HG02759 (cell line): ENCODE measurements at regions not wholly inside any gene's neighbourhood (a gene's known extent, or its start where the extent isn't known, plus 50 kb on each side); places are given as distances from the start of the nearest gene placed in this dataset.
"Not testable (repeated sequence)": the region's sequence is repeated elsewhere in the genome, so short reads cannot be mapped to it uniquely, and the experiment has no call there.

Experiments used
- ATAC-seq: cut with Tn5 transposase; IDR thresholded peaks from one replicate; pipeline ENCODE4 v1.9.1; 2021; ENCODE audit warnings: mild to moderate bottlenecking, moderate library complexity; ENCODE audit not compliant: unreplicated experiment

- not testable (repeated sequence) for ATAC-seq
These were observed 131.8 kb downstream of the KDR start for GRCh38 chr4:54993473-54994026.

GRCh38 chr4:54992266-54992665, 133.1 kb downstream of the KDR start:
- no peak for ATAC-seq

GRCh38 chr4:54988655-54989054, 136.7 kb downstream of the KDR start:
- ATAC-seq, result no peak

DNA sequence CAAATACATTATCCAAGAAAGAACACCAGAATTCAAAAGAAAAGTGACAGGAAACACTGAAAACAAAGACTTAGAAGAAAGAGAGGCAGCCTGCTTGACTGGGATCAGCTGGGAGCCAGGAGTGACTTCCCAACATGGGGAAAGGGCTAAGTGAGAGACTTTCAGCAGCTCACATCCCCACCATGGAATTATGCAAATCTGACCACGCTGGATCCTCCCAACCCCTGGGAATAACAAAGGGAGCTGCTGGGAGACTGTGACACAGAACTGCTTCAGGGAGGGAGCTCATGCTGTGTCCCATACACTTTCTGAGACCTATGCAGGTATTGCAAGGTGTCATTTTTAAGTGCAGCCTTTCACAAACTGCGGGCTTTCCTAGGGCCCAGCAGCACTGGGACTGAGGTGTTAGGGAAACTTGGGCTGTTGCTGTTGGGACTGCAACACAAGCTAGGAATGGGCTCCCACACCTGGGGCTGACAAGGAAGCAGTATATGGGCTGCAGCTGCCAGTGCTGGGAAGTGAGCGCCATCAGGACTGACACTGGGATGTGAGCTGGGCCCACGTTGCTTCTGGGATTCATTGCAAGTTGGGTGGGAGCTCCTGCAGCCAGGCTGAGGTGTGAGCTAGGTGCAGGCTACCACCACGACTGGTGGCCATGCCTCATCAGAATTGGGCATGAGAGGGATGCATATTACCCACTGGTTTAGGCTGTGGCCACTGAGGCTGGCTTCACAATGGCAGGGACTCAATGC, 139.1 kb downstream of the KDR start:
- no peak for ATAC-seq

- ATAC-seq, result no peak
These were observed 148.7 kb downstream of the KDR start for GRCh38 chr4:54976682-54977081.

GRCh38 chr4:54976031-54976430, 149.4 kb downstream of the KDR start:
- ATAC-seq, result no peak

DNA sequence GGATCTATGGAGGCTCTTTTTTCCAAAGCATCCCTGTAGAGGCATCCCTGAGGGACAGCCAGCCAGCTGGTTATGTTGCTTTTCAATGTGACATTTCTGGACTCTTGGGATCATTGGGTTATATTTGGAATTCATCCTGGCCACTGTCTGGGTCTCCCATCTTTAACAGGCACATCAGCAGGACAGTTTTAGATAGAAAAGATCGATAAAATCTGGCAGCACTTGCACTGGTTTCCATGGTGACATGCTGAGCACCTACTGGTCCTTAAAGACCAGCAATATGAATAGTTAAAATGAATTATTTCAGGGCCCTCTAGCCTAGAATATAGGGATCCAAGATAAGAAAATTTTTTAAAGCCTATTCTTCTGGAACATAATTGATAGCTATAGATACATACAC, 151.6 kb downstream of the KDR start:
- no peak for ATAC-seq

DNA sequence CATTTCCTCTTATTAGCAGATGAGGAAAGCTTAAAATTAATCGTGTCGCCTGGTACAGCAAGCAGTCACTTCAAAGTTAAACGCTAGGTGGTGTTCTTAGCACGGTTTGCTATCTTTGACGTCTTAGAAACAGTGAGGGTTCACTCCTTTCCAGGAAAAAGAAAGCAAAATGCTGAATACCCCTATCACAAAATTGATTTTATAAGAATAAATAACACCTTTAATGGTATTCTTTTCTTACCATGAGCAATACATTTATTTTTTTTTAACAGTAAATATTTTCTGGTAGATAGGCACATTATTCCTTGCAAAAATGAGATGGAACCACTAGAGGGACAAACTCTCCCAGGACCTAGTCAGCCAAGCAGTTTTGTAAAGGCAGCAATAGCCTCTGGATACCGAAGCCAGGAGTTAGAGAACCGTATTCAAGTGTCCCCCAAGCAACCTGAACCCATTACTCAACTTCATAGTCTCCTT, 153.9 kb downstream of the KDR start:
- ATAC-seq, result peak; percentile 82

DNA sequence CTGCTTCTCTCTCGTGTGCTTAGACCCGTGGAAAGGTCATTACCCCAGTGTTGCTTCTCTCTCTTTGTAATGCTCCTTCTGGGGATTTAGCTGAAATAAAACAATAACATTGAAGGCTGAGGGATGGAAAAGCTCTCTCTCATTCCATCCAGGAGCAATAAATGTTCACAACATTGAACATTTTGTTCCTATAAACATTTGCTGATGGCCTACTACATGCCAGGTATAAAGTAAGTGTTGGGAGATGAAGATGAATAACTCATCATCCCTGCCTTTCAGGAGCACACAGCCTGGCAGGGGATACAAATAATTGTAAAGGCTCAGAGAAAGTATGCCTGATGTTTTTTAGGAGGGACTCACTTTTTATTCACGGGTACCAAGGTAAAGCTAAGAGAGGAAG, 158.1 kb downstream of the KDR start:
- no peak for ATAC-seq

DNA sequence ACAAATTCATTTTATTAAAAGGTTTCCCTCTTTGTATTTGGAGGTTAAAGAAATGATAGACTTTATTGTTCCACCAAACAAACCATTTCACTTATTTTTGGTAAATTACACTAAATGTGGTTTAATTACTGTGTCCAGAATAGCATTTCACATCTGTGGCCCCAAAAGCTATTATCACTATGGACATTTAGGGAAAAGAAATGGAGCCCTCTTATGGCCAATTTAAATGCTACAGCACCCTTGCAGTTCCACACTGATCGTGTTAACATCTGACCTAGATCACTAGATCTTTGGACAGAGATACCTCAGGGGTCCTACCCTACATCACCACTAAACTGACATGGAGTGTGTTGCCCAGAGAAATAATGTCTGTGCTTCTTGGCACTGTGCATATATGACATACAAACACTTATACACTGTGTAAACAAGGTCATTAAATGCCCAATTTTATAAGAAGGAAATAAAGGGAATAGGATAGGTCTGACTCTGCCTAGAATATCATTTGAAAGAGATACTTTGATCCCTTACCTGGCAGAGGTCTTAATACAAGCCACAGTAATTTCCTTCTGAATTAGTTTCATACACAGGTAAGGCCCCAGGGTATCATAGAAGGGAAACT, 163.9 kb downstream of the KDR start:
- ATAC-seq, result peak; percentile 50

DNA sequence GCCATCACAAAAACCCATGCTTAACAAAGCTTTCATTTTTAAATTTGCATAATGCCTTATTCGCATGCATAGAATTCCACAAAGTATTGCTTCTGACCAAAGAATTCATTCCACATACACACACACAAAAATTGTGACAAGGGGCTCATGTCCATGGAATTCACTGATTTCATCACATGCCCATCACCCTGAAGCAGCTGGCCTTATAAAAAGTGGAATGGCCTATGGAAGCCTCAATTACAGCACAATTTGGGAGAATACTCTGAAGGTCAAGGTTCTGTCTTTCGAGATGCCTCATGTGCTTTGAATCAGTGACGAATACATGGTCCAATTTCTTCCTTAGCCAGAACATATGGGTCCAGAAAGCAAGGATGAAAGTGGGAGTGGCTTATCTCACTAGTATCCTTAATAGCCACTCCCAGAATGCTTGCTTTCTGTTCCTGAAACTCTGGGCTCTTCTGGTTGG, 165.7 kb downstream of the KDR start:
- ATAC-seq, result no peak

- ATAC-seq, result no peak
These were observed 166.3 kb downstream of the KDR start for GRCh38 chr4:54959131-54959530.

- ATAC-seq, result no peak
These were observed 167.2 kb downstream of the KDR start for GRCh38 chr4:54958236-54958635.

DNA sequence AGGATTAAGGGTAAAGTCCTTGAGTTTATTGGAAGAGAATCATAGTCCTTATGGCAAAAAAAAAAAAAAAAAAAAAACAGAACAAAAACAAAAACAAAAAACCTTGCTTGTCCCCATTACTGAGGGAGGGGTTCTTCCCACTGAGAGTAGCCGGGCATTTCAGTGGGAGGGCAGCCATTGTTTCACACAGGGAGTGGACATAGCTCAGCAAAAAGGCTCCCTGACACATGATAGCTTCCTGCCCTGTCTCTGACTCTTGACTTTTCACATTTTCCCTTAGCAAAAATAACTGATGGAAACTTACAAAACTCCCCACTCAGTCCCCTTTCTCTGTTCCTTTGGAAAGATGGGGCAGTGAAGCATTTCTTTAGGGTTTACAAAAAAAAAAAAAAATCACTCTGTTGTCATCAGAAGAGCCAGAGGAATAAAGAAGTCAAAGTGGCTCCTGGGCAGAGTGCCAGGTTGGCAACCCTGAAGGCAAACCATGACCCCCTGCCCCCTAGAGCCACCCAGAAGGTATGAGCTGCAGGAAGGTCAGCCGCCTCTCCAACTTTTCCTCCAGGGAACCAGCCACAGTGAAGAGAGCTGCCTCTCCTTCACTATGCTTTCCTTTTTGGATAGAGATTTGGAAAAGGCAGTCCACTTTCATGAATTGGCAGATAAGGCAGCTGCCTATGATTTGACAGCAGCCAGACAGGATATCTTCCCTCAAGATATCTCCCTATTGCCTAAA, 170.6 kb downstream of the KDR start:
- ATAC-seq, result no peak

- no peak for ATAC-seq
These were observed 178.7 kb downstream of the KDR start for GRCh38 chr4:54946741-54947140.

- no peak for ATAC-seq
These were observed 179.6 kb downstream of the KDR start for GRCh38 chr4:54945838-54946237.

- no peak for ATAC-seq
These were observed 182.7 kb downstream of the KDR start for GRCh38 chr4:54942721-54943120.

DNA sequence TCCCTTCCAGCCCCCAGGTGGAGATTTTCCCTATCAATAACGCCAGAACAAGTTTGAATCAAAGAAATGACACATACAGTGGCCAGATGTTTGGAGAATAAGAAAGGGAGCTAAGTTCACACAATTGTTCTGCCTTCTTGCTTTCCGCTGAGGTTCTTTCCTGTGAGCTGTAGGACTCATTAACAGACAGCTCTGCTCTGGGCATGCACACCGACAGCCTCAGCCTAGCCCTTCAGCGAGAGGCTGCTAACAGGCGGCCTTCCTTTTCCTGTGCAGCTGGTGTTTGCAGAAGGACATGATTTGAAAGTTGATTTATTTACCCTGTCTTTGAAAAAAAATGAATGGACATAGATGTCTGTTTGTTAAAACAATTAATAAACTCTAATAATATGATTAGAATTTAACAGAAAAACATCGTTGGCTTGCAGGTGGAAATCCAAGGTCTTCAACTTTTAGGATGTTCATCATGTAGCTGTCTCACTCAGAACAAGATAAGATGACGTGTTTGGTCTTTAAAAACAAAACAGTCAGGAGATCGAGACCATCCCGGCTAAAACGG, 183.3 kb downstream of the KDR start:
- peak; percentile 67 for ATAC-seq

- peak; percentile 3 for ATAC-seq
These were observed 184.2 kb downstream of the KDR start for GRCh38 chr4:54940996-54941865.

DNA sequence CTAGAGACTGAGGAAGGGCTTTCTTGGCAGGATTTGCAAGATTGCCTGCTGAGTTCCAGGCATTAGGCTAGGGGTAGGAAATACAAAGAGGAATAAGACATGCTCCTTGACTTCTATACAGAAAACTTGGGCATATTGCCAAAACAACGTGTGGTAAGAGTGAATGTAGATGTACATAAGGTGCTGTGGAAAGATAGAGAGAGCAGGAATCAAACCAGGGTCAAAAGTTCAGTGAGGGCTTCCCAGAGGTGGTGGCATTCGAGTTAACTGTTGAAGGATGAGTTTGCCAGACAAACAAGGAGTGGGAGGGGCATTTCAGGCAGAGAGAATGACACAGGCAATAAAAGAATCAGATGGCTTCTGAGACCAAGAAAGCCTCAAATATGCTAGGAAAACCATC, 187.9 kb downstream of the KDR start:
- ATAC-seq, result no peak
